Fibroblast of pulmonary artery (primary cell): ENCODE measurements at regions not wholly inside any gene's neighbourhood (a gene's known extent, or its start where the extent isn't known, plus 50 kb on each side); places are given as distances from the start of the nearest gene placed in this dataset.

ENCODE experiments used
- DNase-seq: peaks from one replicate; pipeline ENCODE4 v3.0.0-alpha.2; 2010; ENCODE audit warnings: low read depth
- H3K4me3 ChIP-seq: replicated peaks from 2 replicates; pipeline ENCODE4 v1.5.1; 2011; ENCODE audit warnings: low read depth, mild to moderate bottlenecking, control low read depth, low read length, moderate library complexity
- TF ChIP-seq, protein P1 (sequence below): IDR thresholded peaks from 2 replicates; pipeline ENCODE4 v1.5.1; 2011; ENCODE audit warnings: mild to moderate bottlenecking, control low read depth, low read length, inconsistent platforms; ENCODE audit errors: missing control alignments

DNA sequence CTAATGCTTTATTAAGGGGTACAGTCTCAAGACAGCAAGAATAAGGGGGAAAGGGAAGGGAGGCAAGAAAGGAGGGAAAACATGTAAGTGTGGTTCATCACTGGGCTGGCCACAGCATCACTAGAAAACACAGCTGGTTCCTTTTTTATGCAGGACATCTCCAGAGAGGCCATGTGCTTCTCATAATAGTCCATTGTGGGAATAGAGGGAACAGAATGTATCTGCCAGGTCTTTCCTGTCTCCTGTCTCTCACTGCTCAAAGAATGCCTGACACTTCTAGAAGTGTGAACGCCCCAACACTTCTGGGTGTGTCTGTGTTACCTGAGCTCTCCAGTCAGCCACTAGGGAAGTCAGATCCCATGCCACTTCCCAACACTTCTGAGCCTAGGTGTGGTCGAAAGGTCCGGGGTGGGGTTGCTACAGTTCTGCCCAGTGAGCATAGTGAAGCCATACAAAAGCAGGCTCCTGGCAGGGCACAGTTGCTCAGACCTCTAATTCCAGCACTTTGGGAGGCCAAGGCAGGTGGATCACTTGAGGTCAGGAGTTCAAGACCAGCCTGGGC, 255.6 kb upstream of the SLC30A5 start:
- no peak for DNase-seq
- TF ChIP-seq, protein P1, sequence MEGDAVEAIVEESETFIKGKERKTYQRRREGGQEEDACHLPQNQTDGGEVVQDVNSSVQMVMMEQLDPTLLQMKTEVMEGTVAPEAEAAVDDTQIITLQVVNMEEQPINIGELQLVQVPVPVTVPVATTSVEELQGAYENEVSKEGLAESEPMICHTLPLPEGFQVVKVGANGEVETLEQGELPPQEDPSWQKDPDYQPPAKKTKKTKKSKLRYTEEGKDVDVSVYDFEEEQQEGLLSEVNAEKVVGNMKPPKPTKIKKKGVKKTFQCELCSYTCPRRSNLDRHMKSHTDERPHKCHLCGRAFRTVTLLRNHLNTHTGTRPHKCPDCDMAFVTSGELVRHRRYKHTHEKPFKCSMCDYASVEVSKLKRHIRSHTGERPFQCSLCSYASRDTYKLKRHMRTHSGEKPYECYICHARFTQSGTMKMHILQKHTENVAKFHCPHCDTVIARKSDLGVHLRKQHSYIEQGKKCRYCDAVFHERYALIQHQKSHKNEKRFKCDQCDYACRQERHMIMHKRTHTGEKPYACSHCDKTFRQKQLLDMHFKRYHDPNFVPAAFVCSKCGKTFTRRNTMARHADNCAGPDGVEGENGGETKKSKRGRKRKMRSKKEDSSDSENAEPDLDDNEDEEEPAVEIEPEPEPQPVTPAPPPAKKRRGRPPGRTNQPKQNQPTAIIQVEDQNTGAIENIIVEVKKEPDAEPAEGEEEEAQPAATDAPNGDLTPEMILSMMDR = no peak
- H3K4me3 ChIP-seq = no peak overlapping the region

DNA sequence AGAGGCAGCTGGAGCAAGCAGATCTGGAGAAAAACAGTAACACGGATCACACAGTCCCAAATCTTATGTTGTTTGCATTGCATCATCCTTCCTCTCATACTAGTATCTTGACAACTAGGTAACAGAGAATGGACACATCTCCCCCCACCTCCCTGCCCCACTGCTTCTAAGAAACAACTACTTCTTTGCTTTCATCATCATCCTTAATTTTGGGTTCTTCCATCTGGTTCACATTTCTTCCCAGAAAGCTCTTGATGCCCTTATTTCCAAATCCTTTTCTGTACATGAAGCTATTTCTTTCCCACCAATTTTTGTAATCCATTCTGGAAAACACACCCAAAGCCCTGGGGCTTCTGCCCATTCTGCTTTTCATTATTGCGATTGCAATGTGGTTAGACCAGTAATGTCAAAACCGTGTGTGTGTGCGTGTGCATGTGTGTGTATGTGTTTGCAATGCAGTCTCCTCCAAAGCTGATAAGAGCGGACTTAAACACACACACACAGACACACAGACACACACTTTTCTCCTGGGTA, 254.7 kb upstream of the SLC30A5 start:
- DNase-seq = peak; percentile 2
- TF ChIP-seq, protein P1 = no peak
- no peak overlapping the region for H3K4me3 ChIP-seq

DNA sequence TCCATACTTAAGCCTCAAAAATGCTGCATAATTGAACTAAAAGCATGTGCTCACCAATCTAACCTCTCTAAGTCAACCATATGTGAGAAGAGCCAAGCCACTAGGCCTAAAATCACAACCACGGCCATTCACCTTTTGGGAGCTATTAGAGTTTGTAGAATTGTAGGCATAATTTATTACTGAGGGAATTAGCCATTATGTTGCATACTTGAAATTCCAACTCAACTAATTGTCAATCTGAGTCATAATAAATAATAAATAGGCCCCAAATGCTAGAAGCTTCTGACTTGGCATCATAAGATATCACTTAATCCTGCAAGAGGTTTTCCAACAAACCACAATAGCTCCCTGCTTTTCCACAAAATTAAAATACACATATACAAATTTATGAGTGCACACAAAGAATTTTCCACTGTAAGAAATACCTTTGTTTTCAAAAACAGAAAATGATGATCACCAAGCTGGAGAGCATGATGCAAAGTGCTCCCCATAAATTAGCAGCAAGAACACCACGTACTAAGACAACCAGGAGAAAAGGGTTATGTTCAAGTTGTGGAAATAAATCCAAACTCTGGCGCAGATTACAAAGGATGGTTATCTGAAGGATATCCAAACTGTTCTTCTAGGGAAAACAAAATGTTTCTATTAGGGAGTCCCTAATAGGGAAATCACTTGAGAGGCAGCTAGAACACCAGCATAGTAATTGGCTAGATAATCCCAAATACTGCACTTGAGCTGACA, 250.0 kb upstream of the SLC30A5 start:
- TF ChIP-seq, protein P1 = no peak
- no peak for DNase-seq
- no peak overlapping the region for H3K4me3 ChIP-seq

DNA sequence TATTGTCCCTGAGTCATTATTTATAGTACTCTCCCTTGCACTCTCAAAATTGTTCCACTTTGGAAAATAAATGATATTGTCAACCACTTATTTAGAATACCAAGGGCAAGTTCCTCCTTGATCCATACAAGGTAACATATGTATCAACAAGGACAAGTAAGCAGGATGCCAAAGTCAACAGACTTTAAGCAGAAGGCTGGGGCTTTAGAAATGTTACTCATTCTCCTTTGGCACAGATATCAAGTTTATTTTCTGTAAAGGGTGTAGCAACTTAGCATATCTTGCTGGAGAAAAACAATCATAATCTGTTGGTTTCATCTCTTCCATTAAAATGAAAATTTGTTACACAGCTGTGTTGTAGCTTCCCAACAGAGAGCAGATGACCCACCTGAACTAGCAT, 248.7 kb upstream of the SLC30A5 start:
- peak; percentile 1 for DNase-seq
- TF ChIP-seq, protein P1 = no peak
- no peak overlapping the region for H3K4me3 ChIP-seq

DNA sequence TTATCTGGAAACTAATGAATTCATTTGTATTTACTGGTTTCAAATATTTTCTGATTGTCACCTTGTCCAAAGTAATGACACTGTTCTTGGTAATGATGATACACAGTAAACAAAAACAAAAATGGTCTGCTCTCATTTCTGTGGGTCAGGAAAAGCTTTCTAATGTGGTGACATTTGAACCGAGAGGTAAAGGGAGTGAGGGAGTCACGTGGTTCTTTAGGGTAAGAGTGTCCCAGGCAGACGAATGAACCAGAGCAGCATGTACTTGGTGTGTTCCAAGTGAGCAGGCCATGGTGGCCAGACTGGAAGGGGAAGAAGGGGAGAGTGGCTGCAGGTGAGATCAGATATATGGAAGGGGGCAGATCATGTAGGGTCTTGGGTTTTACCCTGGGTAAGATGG, 247.0 kb upstream of the SLC30A5 start:
- H3K4me3 ChIP-seq = no peak overlapping the region
- DNase-seq = no peak
- TF ChIP-seq, protein P1 = no peak

DNA sequence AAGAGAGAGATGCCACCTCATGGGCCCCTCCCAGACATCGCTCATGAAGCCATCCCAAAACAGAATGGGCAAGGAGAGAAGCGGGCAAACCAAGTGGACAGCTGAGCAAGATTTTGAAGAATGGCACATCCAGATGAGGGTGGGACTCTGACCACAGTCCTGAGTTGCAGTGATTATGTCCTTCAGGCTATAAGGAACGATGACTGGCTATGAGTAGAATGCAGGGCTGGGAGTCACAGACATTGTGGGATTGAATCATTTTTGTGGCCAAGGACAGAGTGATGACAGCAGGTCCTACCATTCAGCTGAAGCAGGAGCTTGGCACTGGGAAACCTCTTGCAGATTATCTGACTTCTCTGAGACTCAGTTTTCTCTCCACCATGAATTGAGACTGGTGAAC, 245.7 kb upstream of the SLC30A5 start:
- TF ChIP-seq, protein P1 = no peak
- DNase-seq = peak; percentile 1
- H3K4me3 ChIP-seq = no peak overlapping the region
